Adrenal gland (tissue), 5 donors: ENCODE measurements at regions not wholly inside any gene's neighbourhood (a gene's known extent, or its start where the extent isn't known, plus 50 kb on each side); places are given as distances from the start of the nearest gene placed in this dataset.

ENCODE experiments used
- POLR2A ChIP-seq, 2 donors: fragments of 450-650 bp; IDR thresholded peaks; one replicate each; pipeline ENCODE4 v1.6.1; 2017; ENCODE audit warnings: antibody characterized with exemption in 2 of 2, mild to moderate bottlenecking in 2 of 2, moderate library complexity in 1 of 2
- TF ChIP-seq, protein P1 (sequence below), 6 experiments: fragments of 450-650 bp in 4 of 6; fragments of 200-600 bp in 2 of 6; sonication (generic) in 1 of 6; IDR thresholded peaks; 1 replicate in 5 of 6; 2 replicates in 1 of 6; pipeline versions ENCODE4 v1.5.1 to v1.8.0; 2016 to 2021; ENCODE audit warnings: antibody characterized with exemption in 6 of 6, mild to moderate bottlenecking in 2 of 6, moderate library complexity in 1 of 6
- donor health status: DM: no; HTN: no; CAD: no.

DNA sequence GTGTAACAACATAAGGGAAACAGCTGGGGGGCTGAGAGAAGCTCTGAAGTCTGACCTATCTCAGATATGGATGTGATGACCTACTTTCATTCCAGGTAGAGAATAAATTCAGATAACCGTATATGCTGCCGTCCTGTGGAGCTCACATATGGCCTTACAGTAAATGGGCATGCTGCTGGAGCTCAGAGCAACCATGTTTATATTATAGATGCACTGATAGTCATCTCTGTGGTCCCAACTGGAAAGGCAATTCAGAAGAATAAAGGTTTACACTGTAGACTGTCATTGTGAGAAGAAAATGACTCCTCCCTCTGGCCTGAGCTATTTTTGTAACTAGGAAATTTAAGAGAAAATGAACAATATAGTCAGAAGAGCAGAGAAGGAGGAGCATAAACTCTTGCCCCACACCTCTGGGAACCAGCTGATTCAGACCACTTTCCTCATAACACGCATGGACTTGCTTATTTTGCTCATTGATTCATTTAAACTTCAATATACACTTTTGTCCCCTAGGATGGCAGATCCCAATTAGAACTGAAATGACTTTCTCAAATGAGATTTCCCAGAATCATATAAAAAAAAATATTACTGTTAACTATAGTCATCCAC is 69.9 kb upstream of the NXPH1 start:
- TF ChIP-seq, protein P1, sequence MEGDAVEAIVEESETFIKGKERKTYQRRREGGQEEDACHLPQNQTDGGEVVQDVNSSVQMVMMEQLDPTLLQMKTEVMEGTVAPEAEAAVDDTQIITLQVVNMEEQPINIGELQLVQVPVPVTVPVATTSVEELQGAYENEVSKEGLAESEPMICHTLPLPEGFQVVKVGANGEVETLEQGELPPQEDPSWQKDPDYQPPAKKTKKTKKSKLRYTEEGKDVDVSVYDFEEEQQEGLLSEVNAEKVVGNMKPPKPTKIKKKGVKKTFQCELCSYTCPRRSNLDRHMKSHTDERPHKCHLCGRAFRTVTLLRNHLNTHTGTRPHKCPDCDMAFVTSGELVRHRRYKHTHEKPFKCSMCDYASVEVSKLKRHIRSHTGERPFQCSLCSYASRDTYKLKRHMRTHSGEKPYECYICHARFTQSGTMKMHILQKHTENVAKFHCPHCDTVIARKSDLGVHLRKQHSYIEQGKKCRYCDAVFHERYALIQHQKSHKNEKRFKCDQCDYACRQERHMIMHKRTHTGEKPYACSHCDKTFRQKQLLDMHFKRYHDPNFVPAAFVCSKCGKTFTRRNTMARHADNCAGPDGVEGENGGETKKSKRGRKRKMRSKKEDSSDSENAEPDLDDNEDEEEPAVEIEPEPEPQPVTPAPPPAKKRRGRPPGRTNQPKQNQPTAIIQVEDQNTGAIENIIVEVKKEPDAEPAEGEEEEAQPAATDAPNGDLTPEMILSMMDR (IDR thresholded peaks at IDR 0.05): no peak
- no peak for TF ChIP-seq POLR2A (IDR thresholded peaks at IDR 0.05)
